MM.1S (cell line): ENCODE measurements at regions not wholly inside any gene's neighbourhood (a gene's known extent, or its start where the extent isn't known, plus 50 kb on each side); places are given as distances from the start of the nearest gene placed in this dataset.

Experiments used
- CTCF ChIP-seq: fragments of 300-600 bp; sonication (generic); IDR thresholded peaks from 2 replicates; pipeline ENCODE4 v1.5.1; 2016; ENCODE audit warnings: antibody characterized with exemption, low read length, mixed read lengths
- EZH2 ChIP-seq: fragments of 300-600 bp; sonication (generic); optimal IDR thresholded peaks from 2 replicates; pipeline ENCODE3; 2017; ENCODE audit warnings: low read depth, mild to moderate bottlenecking, antibody characterized with exemption, low read length, mixed read lengths
- EZH2phosphoT487 ChIP-seq: fragments of 300-600 bp; sonication (generic); IDR thresholded peaks from 2 replicates; pipeline ENCODE4 v1.6.1; 2018; ENCODE audit warnings: antibody characterized with exemption, low read length

- TF ChIP-seq CTCF (no peak), EZH2phosphoT487 (no peak), EZH2 (no peak)
These were observed 135.9 kb upstream of the DPYD start for GRCh38 chr1:98056781-98057180.
